WTC11 (cell line): ENCODE measurements at regions not wholly inside any gene's neighbourhood (a gene's known extent, or its start where the extent isn't known, plus 50 kb on each side); places are given as distances from the start of the nearest gene placed in this dataset.

Experiments
- ATAC-seq: fragments of 200-7000 bp; cut with Tn5 transposase; 2 replicates; pipeline ENCODE4 v1.10.0; 2021; ENCODE audit warnings: mild to moderate bottlenecking, moderate library complexity
- CTCF ChIA-PET: fragments of 300-600 bp; sonication (Branson Sonifier 250); formaldehyde crosslinking; loops from one replicate; lab custom pipeline; 2021; ENCODE audit warnings: antibody characterized with exemption; lab: Charles Lee
- POLR2A ChIA-PET: fragments of 350-600 bp; sonication (Branson Sonifier 250); formaldehyde crosslinking; loops from one replicate; lab custom pipeline; 2021; ENCODE audit warnings: antibody characterized with exemption; lab: Charles Lee
- DNase-seq: peaks from one replicate; pipeline ENCODE4 v3.0.0; 2021; ENCODE audit warnings: low spot score
- H3K27ac Mint-ChIP-seq: 2 replicates; pipeline ENCODE4 v1.8.0; 2021; ENCODE audit warnings: mixed read lengths
- H3K27me3 Mint-ChIP-seq: 2 replicates; pipeline ENCODE4 v1.8.0; 2021; ENCODE audit warnings: low read depth, mild to moderate bottlenecking, moderate library complexity, mixed read lengths
- H3K36me3 Mint-ChIP-seq: 2 replicates; pipeline ENCODE4 v1.8.0; 2021; ENCODE audit warnings: mixed read lengths
- H3K4me1 Mint-ChIP-seq: 2 replicates; pipeline ENCODE4 v1.8.0; 2022; ENCODE audit warnings: mixed read lengths
- H3K4me3 Mint-ChIP-seq: 2 replicates; pipeline ENCODE4 v1.8.0; 2021; ENCODE audit warnings: mild to moderate bottlenecking, moderate library complexity, mixed read lengths
- H3K9me3 Mint-ChIP-seq: 2 replicates; pipeline ENCODE4 v1.8.0; 2021; ENCODE audit warnings: mixed read lengths
- CDX4 ChIP-seq: fragments of 250-450 bp; sonication (Bioruptor Pico); IDR thresholded peaks from 2 replicates; pipeline ENCODE4 v1.9.0; 2021; ENCODE audit warnings: moderate library complexity, mild to moderate bottlenecking, inconsistent platforms, borderline replicate concordance
- CREM ChIP-seq: sonication (generic); formaldehyde crosslinking; IDR thresholded peaks from 2 replicates; pipeline ENCODE4 v1.8.1; 2022; ENCODE audit warnings: mild to moderate bottlenecking, missing genetic modification reagents, moderate library complexity
- E2F4 ChIP-seq: sonication (generic); formaldehyde crosslinking; IDR thresholded peaks from 2 replicates; pipeline ENCODE4 v1.8.1; 2022; ENCODE audit warnings: low read depth, mild to moderate bottlenecking, moderate library complexity, missing genetic modification reagents, borderline replicate concordance
- ESRRA ChIP-seq: sonication (generic); formaldehyde crosslinking; IDR thresholded peaks from 2 replicates; pipeline ENCODE4 v1.8.1; 2022; ENCODE audit warnings: mild to moderate bottlenecking, missing genetic modification reagents, borderline replicate concordance
- FOXJ3 ChIP-seq: sonication (generic); formaldehyde crosslinking; IDR thresholded peaks from 2 replicates; pipeline ENCODE4 v1.9.0; 2021; ENCODE audit warnings: missing genetic modification reagents, mild to moderate bottlenecking, borderline replicate concordance
- FOXP4 ChIP-seq: sonication (generic); formaldehyde crosslinking; IDR thresholded peaks from 2 replicates; pipeline ENCODE4 v1.8.0; 2022; ENCODE audit warnings: mild to moderate bottlenecking, missing genetic modification reagents
- HMGA2 ChIP-seq: fragments of 250-450 bp; sonication (Bioruptor Pico); IDR thresholded peaks from 2 replicates; pipeline ENCODE4 v1.4.0; 2021; ENCODE audit warnings: mild to moderate bottlenecking, moderate library complexity
- HMGXB4 ChIP-seq: sonication (generic); formaldehyde crosslinking; IDR thresholded peaks from 2 replicates; pipeline ENCODE4 v1.8.1; 2023; ENCODE audit warnings: mild to moderate bottlenecking, moderate library complexity, missing genetic modification reagents
- IRF2 ChIP-seq: sonication (generic); formaldehyde crosslinking; IDR thresholded peaks from 2 replicates; pipeline ENCODE4 v1.8.0; 2022; ENCODE audit warnings: low read depth, missing genetic modification reagents, borderline replicate concordance
- NFATC4 ChIP-seq: fragments of 250-450 bp; sonication (Bioruptor Pico); IDR thresholded peaks from 2 replicates; pipeline ENCODE4 v1.9.0; 2021; ENCODE audit warnings: mild to moderate bottlenecking
- NR2C2 ChIP-seq: sonication (generic); formaldehyde crosslinking; IDR thresholded peaks from 2 replicates; pipeline ENCODE4 v1.8.0; 2022; ENCODE audit warnings: mild to moderate bottlenecking, missing genetic modification reagents
- OVOL2 ChIP-seq: fragments of 250-450 bp; sonication (Bioruptor Pico); IDR thresholded peaks from 2 replicates; pipeline ENCODE4 v1.9.0; 2021; ENCODE audit warnings: mild to moderate bottlenecking, borderline replicate concordance
- PRDM15 ChIP-seq: sonication (generic); formaldehyde crosslinking; IDR thresholded peaks from 2 replicates; pipeline ENCODE4 v1.8.0; 2022; ENCODE audit warnings: missing genetic modification reagents
- RORB ChIP-seq: fragments of 250-450 bp; sonication (Bioruptor Pico); IDR thresholded peaks from 2 replicates; pipeline ENCODE4 v1.9.0; 2021; ENCODE audit warnings: mild to moderate bottlenecking
- SP1 ChIP-seq: sonication (generic); formaldehyde crosslinking; conservative IDR thresholded peaks from 2 replicates; pipeline ENCODE4 v1.8.1; 2022; ENCODE audit warnings: missing genetic modification reagents
- ZNF263 ChIP-seq: sonication (generic); formaldehyde crosslinking; IDR thresholded peaks from 2 replicates; pipeline ENCODE4 v1.8.1; 2022; ENCODE audit warnings: low read depth, mild to moderate bottlenecking, moderate library complexity, missing genetic modification reagents
- ZNF281 ChIP-seq: sonication (generic); formaldehyde crosslinking; IDR thresholded peaks from 2 replicates; pipeline ENCODE4 v1.8.0; 2023; ENCODE audit warnings: mild to moderate bottlenecking, missing genetic modification reagents
- ZNF317 ChIP-seq: sonication (generic); formaldehyde crosslinking; IDR thresholded peaks from 2 replicates; pipeline ENCODE4 v1.8.1; 2023; ENCODE audit warnings: low read depth, mild to moderate bottlenecking, moderate library complexity, missing genetic modification reagents, borderline replicate concordance
- ZNF396 ChIP-seq: fragments of 250-450 bp; sonication (Bioruptor Pico); IDR thresholded peaks from 2 replicates; pipeline ENCODE4 v1.8.0; 2021; ENCODE audit warnings: mild to moderate bottlenecking, moderate library complexity, borderline replicate concordance
- ZNF671 ChIP-seq: fragments of 250-450 bp; sonication (Bioruptor Pico); IDR thresholded peaks from 2 replicates; pipeline ENCODE4 v1.8.0; 2021; ENCODE audit warnings: mild to moderate bottlenecking

GRCh38 chr2:43106559-43107527 is 119.6 kb downstream of the ZFP36L2 start (continued):
- no peak for TF ChIP-seq CDX4 (CRISPR knock-in tag)

GRCh38 chr2:43105586-43106558 is 120.5 kb downstream of the ZFP36L2 start:
- H3K4me1 Mint-ChIP-seq, result peaks cover 26% of the 10 kb centered on the region
- TF ChIP-seq ZNF263 (CRISPR knock-in tag) (no peak), ESRRA (CRISPR knock-in tag) (no peak), FOXP4 (CRISPR knock-in tag) (no peak), CREM (CRISPR knock-in tag) (no peak), SP1 (no peak), ZNF317 (CRISPR knock-in tag) (no peak), FOXJ3 (no peak), ZNF281 (CRISPR knock-in tag) (no peak), NR2C2 (CRISPR knock-in tag) (no peak), OVOL2 (no peak), IRF2 (CRISPR knock-in tag) (no peak), NFATC4 (CRISPR knock-in tag) (no peak), E2F4 (CRISPR knock-in tag) (no peak), PRDM15 (CRISPR knock-in tag) (no peak), RORB (CRISPR knock-in tag) (no peak), HMGXB4 (CRISPR knock-in tag) (no peak), ZNF671 (no peak), HMGA2 (CRISPR knock-in tag) (no peak), ZNF396 (no peak)
- peaks cover 5% of the 10 kb centered on the region; the same call in 1 of the 2 replicates for H3K36me3 Mint-ChIP-seq
- peaks cover 15% of the 10 kb centered on the region for H3K27me3 Mint-ChIP-seq
- no peak overlapping the region for H3K4me3 Mint-ChIP-seq
- peaks cover 7% of the 10 kb centered on the region for H3K9me3 Mint-ChIP-seq
- H3K27ac Mint-ChIP-seq, result 0 out of 2 replicates have a peak overlapping the region, but pooled peaks have one; percentile 63
- DNase-seq, result no peak
- ChIA-PET POLR2A (no interaction called here), CTCF (interaction anchor here (0.5 to 1.6 kb wide), 14 partner anchors 21 to 779 kb away, joined by 3 to 4 read pairs (median 3); no protein-coding TSS in a partner anchor)
- peak; percentile 20 for ATAC-seq
